ENCODE measurements at regions not wholly inside any gene's neighbourhood (a gene's known extent, or its start where the extent isn't known, plus 50 kb on each side); places are given as distances from the start of the nearest gene placed in this dataset.

- TF ChIP-seq CTCF (IDR thresholded peaks at IDR 0.05) (no peak), ZFX (IDR thresholded peaks at IDR 0.05; ENCODE audit: borderline replicate concordance) (no peak)
These were observed 66.4 kb upstream of the NEDD9 start for GRCh38 chr6:11298651-11299420.
